Glomerular endothelial cell (primary cell): ENCODE measurements at regions not wholly inside any gene's neighbourhood (a gene's known extent, or its start where the extent isn't known, plus 50 kb on each side); places are given as distances from the start of the nearest gene placed in this dataset.
"Not testable (repeated sequence)": the region's sequence is repeated elsewhere in the genome, so short reads cannot be mapped to it uniquely, and the experiment has no call there.

Experiments
- DNase-seq: peaks from one replicate; pipeline ENCODE4 v3.0.0-alpha.2; 2011; ENCODE audit warnings: low read depth, low spot score; ENCODE audit errors: extremely low read depth

- no peak for DNase-seq
Observed at GRCh38 chr5:8691221-8691620, 822.3 kb downstream of the MTRR start.

DNA sequence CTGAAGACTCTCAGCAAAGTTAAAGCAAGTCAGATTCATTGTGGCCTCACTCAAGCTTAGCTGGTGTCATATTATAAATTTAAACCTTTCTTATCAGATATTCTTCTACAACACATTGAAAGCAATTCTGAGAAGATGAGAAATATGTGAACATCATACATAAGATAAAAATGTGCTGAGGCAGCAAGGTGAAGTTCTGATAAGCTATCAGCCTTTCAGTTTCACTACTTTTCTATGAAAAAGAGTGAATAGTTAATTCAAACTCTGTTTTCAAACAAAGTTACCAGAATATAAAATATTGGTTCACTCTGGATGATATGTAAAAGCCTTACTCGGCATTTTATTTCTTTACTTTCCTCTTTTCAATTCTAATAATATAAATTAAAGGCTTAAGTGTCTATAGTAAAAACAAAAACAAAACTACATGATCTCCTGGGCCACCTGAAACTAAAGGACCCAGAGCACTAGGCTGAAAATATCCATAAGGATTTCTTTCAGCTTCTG, 824.4 kb downstream of the MTRR start:
- no peak for DNase-seq

DNA sequence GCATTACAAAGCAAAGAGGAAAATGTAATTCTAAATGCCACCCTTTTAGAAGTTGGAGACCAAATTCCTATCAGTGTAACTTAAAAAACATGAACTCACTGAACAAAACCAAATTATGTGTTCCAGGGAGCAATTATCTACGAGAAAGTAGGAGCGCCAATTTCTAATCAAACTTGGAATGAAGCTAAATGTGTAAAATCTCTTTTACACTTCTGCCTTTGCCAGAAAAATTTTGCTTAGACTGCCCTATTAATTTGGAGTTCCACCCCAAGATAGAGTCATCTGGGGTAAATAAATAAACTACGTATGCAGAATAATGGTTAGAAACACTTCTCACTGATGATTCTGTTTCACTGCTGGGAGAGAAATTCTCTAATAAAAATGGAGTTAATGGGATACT, 825.6 kb downstream of the MTRR start:
- no peak for DNase-seq

GRCh38 chr5:8695902-8696845, 827.2 kb downstream of the MTRR start:
- no peak for DNase-seq

DNA sequence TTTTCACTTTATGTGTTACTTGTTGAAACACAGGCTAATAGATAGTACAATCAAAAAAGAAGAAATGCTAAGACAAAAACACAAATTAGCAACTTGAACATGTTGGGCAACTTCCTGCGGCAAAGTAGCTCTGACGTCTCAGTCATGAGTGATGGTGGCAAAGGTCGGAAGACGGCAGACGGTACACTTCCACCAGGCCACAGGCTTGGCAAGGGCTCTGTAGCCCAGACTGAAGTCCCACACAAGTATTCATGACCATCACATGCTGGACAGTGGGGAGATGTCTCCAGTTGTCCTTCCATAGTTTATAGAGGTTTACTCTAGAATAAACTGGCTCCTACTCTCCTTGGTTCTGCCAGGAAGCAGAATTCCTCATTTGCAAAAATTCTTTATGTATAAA, 831.3 kb downstream of the MTRR start:
- no peak for DNase-seq

GRCh38 chr5:8700671-8701070, 831.7 kb downstream of the MTRR start:
- DNase-seq: no peak

- no peak for DNase-seq
Observed at GRCh38 chr5:8701251-8701650, 832.3 kb downstream of the MTRR start.

DNA sequence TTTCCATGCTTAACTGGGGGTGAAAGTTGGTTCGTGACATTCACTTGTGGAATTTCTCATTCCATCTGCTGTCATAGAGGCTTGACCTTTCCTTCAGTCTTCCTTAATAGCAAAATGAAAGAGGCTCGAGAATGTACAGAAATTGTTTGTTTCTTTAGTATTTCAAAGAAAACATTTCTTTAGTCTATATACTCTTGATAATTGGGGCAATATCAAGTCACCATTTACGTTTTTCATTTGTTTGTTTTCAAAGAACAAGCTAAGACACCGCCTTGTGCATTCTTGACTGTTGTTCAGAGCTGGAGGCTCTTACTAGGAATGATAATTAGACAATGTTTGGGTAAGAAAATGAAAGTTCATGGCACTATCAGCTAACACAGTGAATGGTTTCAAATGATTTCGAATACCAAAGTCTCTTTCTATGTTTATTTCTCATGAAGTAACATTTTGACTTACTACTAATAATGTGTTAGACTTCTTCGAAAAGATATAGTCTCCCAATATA, 835.4 kb downstream of the SEMA5A start:
- DNase-seq: no peak

- no peak for DNase-seq
Observed at GRCh38 chr5:8714198-8714597, 831.7 kb downstream of the SEMA5A start.

DNA sequence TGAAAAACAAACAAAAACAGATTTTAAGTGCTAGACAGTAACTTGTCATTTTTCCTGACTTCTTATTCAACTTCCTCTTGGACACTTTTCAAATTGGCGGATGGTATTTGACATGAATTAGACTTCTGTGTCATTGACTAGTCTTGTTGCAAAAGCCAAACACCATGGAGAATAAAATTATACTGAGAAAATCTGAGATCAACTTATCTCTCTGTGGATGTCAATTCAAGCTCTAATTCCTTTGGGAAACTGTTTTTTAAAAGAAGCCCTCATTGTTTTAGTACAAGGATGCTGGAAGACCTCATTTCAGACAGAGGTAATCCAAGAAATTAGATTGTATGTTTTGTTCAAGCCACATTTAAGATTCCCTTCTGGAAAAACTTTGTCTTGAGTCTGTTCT, 831.0 kb downstream of the SEMA5A start:
- no peak for DNase-seq

DNA sequence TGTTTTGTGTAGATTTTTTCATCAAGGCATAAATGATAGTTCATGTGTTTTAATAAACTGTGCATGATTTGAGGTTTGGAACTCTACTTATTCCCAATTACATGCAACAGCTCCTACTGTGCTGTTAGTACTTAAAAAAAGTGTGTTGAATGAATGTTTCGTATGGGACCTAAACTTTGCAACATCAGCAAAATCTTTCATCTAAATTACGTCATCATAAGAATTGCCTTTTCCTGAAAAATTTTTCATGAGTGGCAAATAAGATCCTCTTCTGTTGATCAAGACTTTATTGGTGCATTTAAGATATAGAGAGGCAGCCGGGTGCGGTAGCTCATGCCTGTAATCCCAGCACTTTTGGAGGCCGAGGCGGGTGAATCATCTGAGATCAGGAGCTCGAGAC, 826.1 kb downstream of the SEMA5A start:
- no peak for DNase-seq

GRCh38 chr5:8720506-8720905, 825.4 kb downstream of the SEMA5A start:
- no peak for DNase-seq

GRCh38 chr5:8721536-8721935, 824.3 kb downstream of the SEMA5A start:
- no peak for DNase-seq

- no peak for DNase-seq
Observed at GRCh38 chr5:8726383-8727036, 819.4 kb downstream of the SEMA5A start.

DNA sequence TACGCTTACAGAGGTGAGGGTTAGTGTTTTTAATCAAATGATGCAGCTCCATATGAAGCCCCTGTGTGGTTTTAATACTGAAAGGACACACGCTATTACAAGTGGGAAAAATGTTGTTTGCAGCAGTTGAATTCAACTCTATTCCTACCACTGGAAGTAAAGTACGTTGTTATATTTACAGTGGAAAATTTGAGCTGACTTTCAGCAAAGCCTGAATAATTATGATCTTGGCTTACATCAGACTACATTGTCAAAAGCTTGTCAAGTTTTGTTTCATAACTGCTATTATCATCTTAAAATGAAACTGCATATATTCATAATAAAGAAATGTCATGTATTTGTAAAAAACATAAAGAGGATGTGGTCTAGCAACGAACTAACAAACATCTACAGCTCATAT, 818.5 kb downstream of the SEMA5A start:
- no peak for DNase-seq

DNA sequence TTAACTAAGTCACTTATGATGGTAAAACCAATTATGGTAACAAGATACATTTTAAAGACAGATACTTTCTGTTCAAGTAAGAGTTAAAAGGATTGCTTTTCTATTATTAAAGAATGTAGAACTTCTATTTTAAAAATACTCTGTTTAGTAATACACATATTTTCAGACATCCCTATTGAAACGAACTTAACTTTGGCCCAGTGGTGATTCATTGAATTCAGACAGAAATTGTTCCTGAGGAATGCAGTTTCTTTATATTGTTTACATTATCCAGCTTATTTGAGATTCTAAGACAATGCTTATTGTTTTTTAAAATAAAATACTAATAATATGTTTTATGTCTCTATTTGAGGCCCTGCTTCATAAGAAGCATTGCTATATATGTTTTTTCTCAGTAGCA, 816.4 kb downstream of the SEMA5A start:
- DNase-seq: no peak

GRCh38 chr5:8730194-8730593, 815.7 kb downstream of the SEMA5A start:
- DNase-seq: no peak

GRCh38 chr5:8731110-8731509, 814.8 kb downstream of the SEMA5A start:
- DNase-seq: not testable (repeated sequence)

DNA sequence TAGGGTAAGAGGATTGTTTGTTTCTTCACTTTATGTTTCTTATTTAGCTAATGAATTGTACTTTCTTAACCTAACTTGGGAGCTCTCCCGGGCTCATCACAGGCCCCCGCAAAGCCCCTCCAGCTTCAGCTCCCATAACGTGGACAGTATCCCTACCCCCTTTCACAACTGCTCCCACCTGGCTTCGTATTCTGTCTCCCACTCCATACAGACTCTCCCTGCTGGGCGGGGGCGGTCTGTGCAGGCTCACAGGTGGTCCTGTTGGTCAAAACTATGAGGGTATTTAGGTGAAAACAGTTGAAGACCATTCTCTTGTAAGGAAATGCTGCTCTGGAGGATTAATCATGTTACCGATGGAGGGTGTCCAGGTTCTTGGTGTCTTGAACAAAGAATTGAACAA, 805.3 kb downstream of the SEMA5A start:
- no peak for DNase-seq

- DNase-seq: no peak
Observed at GRCh38 chr5:8749556-8749955, 796.3 kb downstream of the SEMA5A start.

- no peak for DNase-seq
Observed at GRCh38 chr5:8750100-8750499, 795.8 kb downstream of the SEMA5A start.

DNA sequence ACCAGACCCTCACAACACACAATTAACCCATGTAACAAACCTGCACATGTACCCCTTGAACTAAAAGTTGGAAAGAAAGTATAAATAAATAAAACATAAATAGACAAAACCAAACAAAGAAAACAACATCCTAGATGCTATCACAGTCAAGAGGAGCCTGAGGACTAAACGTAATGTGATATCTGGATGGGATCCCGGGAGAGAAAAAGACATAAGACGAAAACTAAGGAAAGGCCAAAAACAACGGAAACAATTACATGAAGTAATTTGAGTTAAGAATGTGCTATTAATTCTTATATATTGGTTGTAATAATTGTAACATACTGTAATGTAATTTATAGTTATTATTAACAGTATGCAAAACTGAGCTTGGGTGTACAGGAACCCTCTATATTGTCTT, 793.9 kb downstream of the SEMA5A start:
- no peak for DNase-seq
